GM23338 (cell line): ENCODE measurements at regions not wholly inside any gene's neighbourhood (a gene's known extent, or its start where the extent isn't known, plus 50 kb on each side); places are given as distances from the start of the nearest gene placed in this dataset.

Source experiments
- TF ChIP-seq, protein P1 (sequence below): fragments of 250-450 bp; sonication (Bioruptor Pico); IDR thresholded peaks from 2 replicates; pipeline ENCODE4 v1.5.0; 2020; ENCODE audit warnings: mild to moderate bottlenecking, moderate library complexity

DNA sequence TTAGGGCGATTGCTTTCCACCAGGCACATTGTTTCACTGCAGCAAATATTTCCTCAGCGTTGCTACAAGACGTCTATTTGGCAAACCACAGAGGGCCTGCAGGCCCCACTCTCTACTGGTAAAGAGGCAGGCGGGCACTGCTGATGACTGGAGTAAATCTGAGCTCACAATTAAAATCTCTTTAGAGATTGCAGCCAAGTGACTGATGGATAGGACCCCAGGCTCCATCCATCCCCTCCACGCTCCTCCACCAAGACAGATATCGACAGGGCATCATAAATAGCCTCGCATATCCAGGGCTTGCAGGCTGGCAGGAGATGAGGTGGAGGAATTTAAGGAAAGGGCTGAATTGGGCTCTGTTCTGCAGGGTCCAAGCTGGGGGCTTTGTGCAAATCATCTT, 50.4 kb upstream of the MDGA1 start (continued):
- TF ChIP-seq, protein P1, sequence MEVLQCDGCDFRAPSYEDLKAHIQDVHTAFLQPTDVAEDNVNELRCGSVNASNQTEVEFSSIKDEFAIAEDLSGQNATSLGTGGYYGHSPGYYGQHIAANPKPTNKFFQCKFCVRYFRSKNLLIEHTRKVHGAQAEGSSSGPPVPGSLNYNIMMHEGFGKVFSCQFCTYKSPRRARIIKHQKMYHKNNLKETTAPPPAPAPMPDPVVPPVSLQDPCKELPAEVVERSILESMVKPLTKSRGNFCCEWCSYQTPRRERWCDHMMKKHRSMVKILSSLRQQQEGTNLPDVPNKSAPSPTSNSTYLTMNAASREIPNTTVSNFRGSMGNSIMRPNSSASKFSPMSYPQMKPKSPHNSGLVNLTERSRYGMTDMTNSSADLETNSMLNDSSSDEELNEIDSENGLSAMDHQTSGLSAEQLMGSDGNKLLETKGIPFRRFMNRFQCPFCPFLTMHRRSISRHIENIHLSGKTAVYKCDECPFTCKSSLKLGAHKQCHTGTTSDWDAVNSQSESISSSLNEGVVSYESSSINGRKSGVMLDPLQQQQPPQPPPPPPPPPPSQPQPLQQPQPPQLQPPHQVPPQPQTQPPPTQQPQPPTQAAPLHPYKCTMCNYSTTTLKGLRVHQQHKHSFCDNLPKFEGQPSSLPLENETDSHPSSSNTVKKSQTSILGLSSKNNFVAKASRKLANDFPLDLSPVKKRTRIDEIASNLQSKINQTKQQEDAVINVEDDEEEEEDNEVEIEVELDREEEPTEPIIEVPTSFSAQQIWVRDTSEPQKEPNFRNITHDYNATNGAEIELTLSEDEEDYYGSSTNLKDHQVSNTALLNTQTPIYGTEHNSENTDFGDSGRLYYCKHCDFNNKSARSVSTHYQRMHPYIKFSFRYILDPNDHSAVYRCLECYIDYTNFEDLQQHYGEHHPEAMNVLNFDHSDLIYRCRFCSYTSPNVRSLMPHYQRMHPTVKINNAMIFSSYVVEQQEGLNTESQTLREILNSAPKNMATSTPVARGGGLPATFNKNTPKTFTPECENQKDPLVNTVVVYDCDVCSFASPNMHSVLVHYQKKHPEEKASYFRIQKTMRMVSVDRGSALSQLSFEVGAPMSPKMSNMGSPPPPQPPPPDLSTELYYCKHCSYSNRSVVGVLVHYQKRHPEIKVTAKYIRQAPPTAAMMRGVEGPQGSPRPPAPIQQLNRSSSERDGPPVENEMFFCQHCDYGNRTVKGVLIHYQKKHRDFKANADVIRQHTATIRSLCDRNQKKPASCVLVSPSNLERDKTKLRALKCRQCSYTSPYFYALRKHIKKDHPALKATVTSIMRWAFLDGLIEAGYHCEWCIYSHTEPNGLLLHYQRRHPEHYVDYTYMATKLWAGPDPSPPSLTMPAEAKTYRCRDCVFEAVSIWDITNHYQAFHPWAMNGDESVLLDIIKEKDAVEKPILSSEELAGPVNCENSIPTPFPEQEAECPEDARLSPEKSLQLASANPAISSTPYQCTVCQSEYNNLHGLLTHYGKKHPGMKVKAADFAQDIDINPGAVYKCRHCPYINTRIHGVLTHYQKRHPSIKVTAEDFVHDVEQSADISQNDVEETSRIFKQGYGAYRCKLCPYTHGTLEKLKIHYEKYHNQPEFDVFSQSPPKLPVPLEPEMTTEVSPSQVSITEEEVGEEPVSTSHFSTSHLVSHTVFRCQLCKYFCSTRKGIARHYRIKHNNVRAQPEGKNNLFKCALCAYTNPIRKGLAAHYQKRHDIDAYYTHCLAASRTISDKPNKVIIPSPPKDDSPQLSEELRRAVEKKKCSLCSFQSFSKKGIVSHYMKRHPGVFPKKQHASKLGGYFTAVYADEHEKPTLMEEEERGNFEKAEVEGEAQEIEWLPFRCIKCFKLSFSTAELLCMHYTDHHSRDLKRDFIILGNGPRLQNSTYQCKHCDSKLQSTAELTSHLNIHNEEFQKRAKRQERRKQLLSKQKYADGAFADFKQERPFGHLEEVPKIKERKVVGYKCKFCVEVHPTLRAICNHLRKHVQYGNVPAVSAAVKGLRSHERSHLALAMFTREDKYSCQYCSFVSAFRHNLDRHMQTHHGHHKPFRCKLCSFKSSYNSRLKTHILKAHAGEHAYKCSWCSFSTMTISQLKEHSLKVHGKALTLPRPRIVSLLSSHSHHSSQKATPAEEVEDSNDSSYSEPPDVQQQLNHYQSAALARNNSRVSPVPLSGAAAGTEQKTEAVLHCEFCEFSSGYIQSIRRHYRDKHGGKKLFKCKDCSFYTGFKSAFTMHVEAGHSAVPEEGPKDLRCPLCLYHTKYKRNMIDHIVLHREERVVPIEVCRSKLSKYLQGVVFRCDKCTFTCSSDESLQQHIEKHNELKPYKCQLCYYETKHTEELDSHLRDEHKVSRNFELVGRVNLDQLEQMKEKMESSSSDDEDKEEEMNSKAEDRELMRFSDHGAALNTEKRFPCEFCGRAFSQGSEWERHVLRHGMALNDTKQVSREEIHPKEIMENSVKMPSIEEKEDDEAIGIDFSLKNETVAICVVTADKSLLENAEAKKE (CRISPR knock-in tag): no peak
